CD8-positive, alpha-beta memory T cell (primary cell): ENCODE measurements at regions not wholly inside any gene's neighbourhood (a gene's known extent, or its start where the extent isn't known, plus 50 kb on each side); places are given as distances from the start of the nearest gene placed in this dataset.

Experiments
- CTCF ChIA-PET: fragments of 350-600 bp; sonication (Branson Sonifier 250); formaldehyde crosslinking; loops from one replicate; lab custom pipeline; 2021; ENCODE audit warnings: antibody characterized with exemption; lab: Charles Lee
- POLR2A ChIA-PET: fragments of 350-600 bp; sonication (Branson Sonifier 250); formaldehyde crosslinking; loops from one replicate; lab custom pipeline; 2021; ENCODE audit warnings: antibody characterized with exemption; lab: Charles Lee
- DNase-seq, 5 donors: peaks; one replicate each; pipeline versions ENCODE4 v3.0.0 to v3.0.0-alpha.2; 2020 to 2022; ENCODE audit warnings: mixed read lengths in 1 of 5
- H3K27ac ChIP-seq: one replicate; pipeline ENCODE4 v1.7.0; 2013; ENCODE audit warnings: low read depth, mild to moderate bottlenecking, low read length, moderate library complexity
- H3K27me3 ChIP-seq: 2 replicates; pipeline ENCODE4 v1.7.0; 2013; ENCODE audit warnings: low read length, mild to moderate bottlenecking; ENCODE audit not compliant: insufficient read depth, poor library complexity, severe bottlenecking
- H3K36me3 ChIP-seq: 2 replicates; pipeline ENCODE4 v1.7.0; 2013; ENCODE audit warnings: mild to moderate bottlenecking, low read length, moderate library complexity; ENCODE audit not compliant: insufficient read depth
- H3K4me1 ChIP-seq: 2 replicates; pipeline ENCODE4 v1.7.0; 2013; ENCODE audit warnings: mild to moderate bottlenecking, low read length, moderate library complexity; ENCODE audit not compliant: insufficient read depth
- H3K4me3 ChIP-seq: 2 replicates; pipeline ENCODE4 v1.7.0; 2013; ENCODE audit warnings: mild to moderate bottlenecking, low read length
- H3K9me3 ChIP-seq: 2 replicates; pipeline ENCODE4 v1.7.0; 2013; ENCODE audit warnings: mild to moderate bottlenecking, low read length
- H3K27ac Mint-ChIP-seq, 8 donors: one replicate each; pipeline ENCODE4 v1.8.0; 2020 to 2021; ENCODE audit warnings: mixed read lengths in 8 of 8, mild to moderate bottlenecking in 6 of 8, inconsistent platforms in 3 of 8, moderate library complexity in 3 of 8
- H3K27me3 Mint-ChIP-seq, 2 donors: one replicate each; pipeline ENCODE4 v1.8.0; 2020 to 2021; ENCODE audit warnings: mixed read lengths in 2 of 2, mild to moderate bottlenecking in 1 of 2, moderate library complexity in 1 of 2
- H3K36me3 Mint-ChIP-seq, 3 donors: one replicate each; pipeline ENCODE4 v1.8.0; 2020 to 2021; ENCODE audit warnings: mixed read lengths in 3 of 3, inconsistent platforms in 1 of 3, mild to moderate bottlenecking in 1 of 3
- H3K4me1 Mint-ChIP-seq, 3 donors: one replicate each; pipeline ENCODE4 v1.8.0; 2020 to 2021; ENCODE audit warnings: mixed read lengths in 3 of 3, inconsistent platforms in 1 of 3, mild to moderate bottlenecking in 1 of 3
- H3K4me3 Mint-ChIP-seq, 7 donors: one replicate each; pipeline ENCODE4 v1.8.0; 2020 to 2021; ENCODE audit warnings: mixed read lengths in 7 of 7, mild to moderate bottlenecking in 6 of 7, moderate library complexity in 4 of 7, inconsistent platforms in 2 of 7
- H3K9me3 Mint-ChIP-seq, 5 donors: one replicate each; pipeline ENCODE4 v1.8.0; 2020 to 2022; ENCODE audit warnings: mixed read lengths in 5 of 5, mild to moderate bottlenecking in 3 of 5, moderate library complexity in 2 of 5, inconsistent platforms in 1 of 5

- H3K9me3 ChIP-seq, result no peaks in the 10 kb centered on the region
- H3K4me3 ChIP-seq, result no peak overlapping the region
- no peaks in the 10 kb centered on the region for H3K27me3 ChIP-seq
- H3K27ac ChIP-seq, result no peak overlapping the region
- Mint-ChIP-seq H3K4me1 (peaks cover 3 to 13% (median 10%) of the 10 kb centered on the region in 3 donors), H3K4me3 (no peak overlapping the region), H3K9me3 (peaks cover 0 to 3% (median 2%) of the 10 kb centered on the region in 5 donors), H3K36me3 (peaks cover 0 to 2% (median 0%) of the 10 kb centered on the region in 3 donors), H3K27ac (peak overlapping the region in 1 of 8 donors; percentile 16), H3K27me3 (peaks cover 4 to 14% of the 10 kb centered on the region in 2 donors)
- ChIA-PET POLR2A (no interaction called here), CTCF (no interaction called here)
- no peak for DNase-seq
- H3K36me3 ChIP-seq, result no peaks in the 10 kb centered on the region
- no peaks in the 10 kb centered on the region for H3K4me1 ChIP-seq
These were observed 70.4 kb upstream of the BACH1 start for GRCh38 chr21:29228306-29228705.

GRCh38 chr21:29230551-29231261 lies 68.0 kb upstream of the BACH1 start:
- Mint-ChIP-seq H3K27me3 (peaks cover 4 to 18% of the 10 kb centered on the region in 2 donors), H3K4me3 (no peak overlapping the region), H3K27ac (peak overlapping the region in 1 of 8 donors; percentile 9), H3K4me1 (peaks cover 4 to 18% (median 15%) of the 10 kb centered on the region in 3 donors), H3K9me3 (peaks cover 0 to 3% (median 0%) of the 10 kb centered on the region in 5 donors), H3K36me3 (peaks cover 0 to 2% (median 0%) of the 10 kb centered on the region in 3 donors)
- H3K4me3 ChIP-seq, result no peak overlapping the region
- no peak overlapping the region for H3K27ac ChIP-seq
- DNase-seq, result no peak
- H3K4me1 ChIP-seq, result no peaks in the 10 kb centered on the region
- CTCF ChIA-PET, result no interaction called here
- POLR2A ChIA-PET, result no interaction called here
- no peaks in the 10 kb centered on the region for H3K27me3 ChIP-seq
- no peaks in the 10 kb centered on the region for H3K9me3 ChIP-seq
- no peaks in the 10 kb centered on the region for H3K36me3 ChIP-seq

GRCh38 chr21:29231756-29232529 lies 66.8 kb upstream of the BACH1 start:
- Mint-ChIP-seq H3K9me3 (peaks cover 0 to 2% (median 0%) of the 10 kb centered on the region in 5 donors), H3K36me3 (no peaks in the 10 kb centered on the region), H3K27me3 (peaks cover 4 to 17% of the 10 kb centered on the region in 2 donors), H3K27ac (no peak overlapping the region), H3K4me1 (peaks cover 4 to 18% (median 15%) of the 10 kb centered on the region in 3 donors), H3K4me3 (no peak overlapping the region)
- no peak for DNase-seq
- Histone ChIP-seq H3K4me3 (no peak overlapping the region), H3K36me3 (no peaks in the 10 kb centered on the region), H3K9me3 (no peaks in the 10 kb centered on the region), H3K27ac (no peak overlapping the region), H3K27me3 (no peaks in the 10 kb centered on the region), H3K4me1 (no peaks in the 10 kb centered on the region)
- POLR2A ChIA-PET, result no interaction called here
- CTCF ChIA-PET, result no interaction called here

GRCh38 chr21:29232530-29233255 lies 66.0 kb upstream of the BACH1 start:
- no peak overlapping the region for H3K27ac Mint-ChIP-seq
- Histone ChIP-seq H3K4me1 (no peaks in the 10 kb centered on the region), H3K27ac (no peak overlapping the region), H3K4me3 (no peak overlapping the region), H3K9me3 (no peaks in the 10 kb centered on the region), H3K27me3 (no peaks in the 10 kb centered on the region), H3K36me3 (no peaks in the 10 kb centered on the region)
- no peaks in the 10 kb centered on the region for H3K36me3 Mint-ChIP-seq
- H3K27me3 Mint-ChIP-seq, result peaks cover 4 to 14% of the 10 kb centered on the region in 2 donors
- ChIA-PET POLR2A (no interaction called here), CTCF (no interaction called here)
- DNase-seq, result no peak
- no peak overlapping the region for H3K4me3 Mint-ChIP-seq
- peaks cover 4 to 18% (median 15%) of the 10 kb centered on the region in 3 donors for H3K4me1 Mint-ChIP-seq
- H3K9me3 Mint-ChIP-seq, result no peaks in the 10 kb centered on the region

GRCh38 chr21:29233256-29233546 lies 65.5 kb upstream of the BACH1 start:
- no peaks in the 10 kb centered on the region for H3K36me3 Mint-ChIP-seq
- no peaks in the 10 kb centered on the region for H3K27me3 ChIP-seq
- peaks cover 4 to 16% (median 13%) of the 10 kb centered on the region in 3 donors for H3K4me1 Mint-ChIP-seq
- POLR2A ChIA-PET, result no interaction called here
- CTCF ChIA-PET, result no interaction called here
- H3K4me1 ChIP-seq, result no peaks in the 10 kb centered on the region
- H3K4me3 Mint-ChIP-seq, result no peak overlapping the region
- H3K36me3 ChIP-seq, result no peaks in the 10 kb centered on the region
- H3K9me3 Mint-ChIP-seq, result no peaks in the 10 kb centered on the region
- DNase-seq, result peak in 1 of 5 donors; percentile 7
- peaks cover 4 to 14% of the 10 kb centered on the region in 2 donors for H3K27me3 Mint-ChIP-seq
- H3K27ac ChIP-seq, result no peak overlapping the region
- no peaks in the 10 kb centered on the region for H3K9me3 ChIP-seq
- H3K27ac Mint-ChIP-seq, result no peak overlapping the region
- H3K4me3 ChIP-seq, result no peak overlapping the region

GRCh38 chr21:29233611-29234540 lies 64.8 kb upstream of the BACH1 start:
- no peaks in the 10 kb centered on the region for H3K36me3 ChIP-seq
- no peak overlapping the region for H3K27ac ChIP-seq
- H3K27ac Mint-ChIP-seq, result no peak overlapping the region
- no peaks in the 10 kb centered on the region for H3K27me3 ChIP-seq
- H3K4me3 Mint-ChIP-seq, result no peak overlapping the region
- H3K4me1 Mint-ChIP-seq, result peaks cover 4 to 14% (median 9%) of the 10 kb centered on the region in 3 donors
- H3K4me3 ChIP-seq, result no peak overlapping the region
- peaks cover 5 to 14% of the 10 kb centered on the region in 2 donors for H3K27me3 Mint-ChIP-seq
- DNase-seq, result no peak
- no peaks in the 10 kb centered on the region for H3K9me3 ChIP-seq
- CTCF ChIA-PET, result interaction anchor here (1.4 to 1.5 kb wide), 2 partner anchors 115 to 140 kb away, joined by 3 to 4 read pairs; no protein-coding TSS in a partner anchor
- no peaks in the 10 kb centered on the region for H3K9me3 Mint-ChIP-seq
- H3K36me3 Mint-ChIP-seq, result no peaks in the 10 kb centered on the region
- no peaks in the 10 kb centered on the region for H3K4me1 ChIP-seq
- POLR2A ChIA-PET, result no interaction called here

GRCh38 chr21:29235714-29236197 lies 63.0 kb upstream of the BACH1 start:
- Histone ChIP-seq H3K4me1 (no peaks in the 10 kb centered on the region), H3K27me3 (no peaks in the 10 kb centered on the region), H3K27ac (no peak overlapping the region), H3K36me3 (no peaks in the 10 kb centered on the region), H3K4me3 (no peak overlapping the region), H3K9me3 (no peaks in the 10 kb centered on the region)
- H3K27me3 Mint-ChIP-seq, result peaks cover 6 to 11% of the 10 kb centered on the region in 2 donors
- POLR2A ChIA-PET, result no interaction called here
- H3K36me3 Mint-ChIP-seq, result no peaks in the 10 kb centered on the region
- H3K4me1 Mint-ChIP-seq, result peaks cover 4 to 14% (median 9%) of the 10 kb centered on the region in 3 donors
- H3K4me3 Mint-ChIP-seq, result no peak overlapping the region
- H3K27ac Mint-ChIP-seq, result no peak overlapping the region
- no peak for DNase-seq
- CTCF ChIA-PET, result no interaction called here
- no peaks in the 10 kb centered on the region for H3K9me3 Mint-ChIP-seq
